Spleen (tissue), 7 donors: ENCODE measurements at regions not wholly inside any gene's neighbourhood (a gene's known extent, or its start where the extent isn't known, plus 50 kb on each side); places are given as distances from the start of the nearest gene placed in this dataset.

Experiments used
- CTCF ChIP-seq, 11 experiments: fragments of 200-600 bp in 7 of 11; fragments of 450-650 bp in 4 of 11; sonication (generic) in 4 of 11; IDR thresholded peaks in 8 of 11; conservative IDR thresholded peaks in 3 of 11; 1 replicate in 7 of 11; 2 replicates in 4 of 11; pipeline versions ENCODE4 v1.4.0 to v1.8.0; 2016 to 2021; ENCODE audit warnings: antibody characterized with exemption in 11 of 11, inconsistent platforms in 4 of 11, mild to moderate bottlenecking in 1 of 11
- POLR2A ChIP-seq, 3 donors: fragments of 450-650 bp; IDR thresholded peaks; one replicate each; pipeline ENCODE4 v1.5.1; 2017; ENCODE audit warnings: antibody characterized with exemption in 3 of 3, mild to moderate bottlenecking in 1 of 3
- donor health status: DM: no; HTN: no; CAD: no; lungs with moderate emphysema.
- donor health status: DM: no; HTN: no; CAD: no.
- donor health status: DM: no; HTN: no; CAD: no.

- no peak for TF ChIP-seq POLR2A (IDR thresholded peaks at IDR 0.05)
- TF ChIP-seq CTCF (IDR thresholded peaks at IDR 0.05 in 8 of 11, conservative IDR thresholded peaks at IDR 0.05 in 3 of 11) = no peak
Measured at GRCh38 chr18:73961804-73962203, 185.8 kb downstream of the FBXO15 start.
